ENCODE measurements at regions not wholly inside any gene's neighbourhood (a gene's known extent, or its start where the extent isn't known, plus 50 kb on each side); places are given as distances from the start of the nearest gene placed in this dataset.
"Not testable (repeated sequence)": the region's sequence is repeated elsewhere in the genome, so short reads cannot be mapped to it uniquely, and the experiment has no call there.

DNA sequence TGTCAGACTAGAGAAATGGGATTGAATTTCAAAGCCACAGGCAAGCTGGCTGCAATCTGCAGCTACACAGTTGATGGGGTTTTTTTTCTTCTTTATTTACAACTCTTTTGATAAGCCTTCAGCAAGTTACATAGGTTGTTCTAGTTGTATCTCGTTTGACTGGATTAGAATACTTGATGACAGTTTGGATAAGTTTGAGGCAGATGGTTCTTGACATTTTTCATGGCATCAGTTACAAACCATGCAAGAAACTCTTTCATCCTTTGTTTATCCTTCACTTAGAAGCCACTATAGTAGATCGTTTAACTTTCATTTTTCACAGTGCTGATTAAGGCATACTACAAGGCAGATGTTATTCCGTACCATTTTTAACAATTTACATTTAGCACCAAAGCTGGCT is 238.9 kb downstream of the TOX3 start:
- DNase-seq: peak in 1 of 2 experiments; percentile 3

DNA sequence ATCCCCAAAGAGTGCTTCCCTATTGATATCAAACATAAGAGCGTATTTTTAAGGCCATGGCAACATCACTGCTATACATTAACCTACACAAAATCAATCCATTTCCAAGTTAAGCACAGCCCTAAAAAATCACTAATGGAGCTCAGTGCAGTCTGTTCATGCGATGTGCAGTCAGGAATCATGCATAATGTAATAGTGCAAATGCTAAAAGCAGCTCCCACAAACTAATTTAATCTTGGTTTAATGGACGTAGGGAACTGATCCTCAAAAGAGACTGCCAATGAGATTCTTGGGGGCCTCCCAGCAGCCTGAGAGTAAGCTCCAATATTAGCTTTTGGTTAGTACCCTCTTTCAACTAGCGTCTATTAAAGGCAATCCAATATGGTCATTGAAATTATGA is 245.9 kb downstream of the TOX3 start:
- no peak for DNase-seq

DNA sequence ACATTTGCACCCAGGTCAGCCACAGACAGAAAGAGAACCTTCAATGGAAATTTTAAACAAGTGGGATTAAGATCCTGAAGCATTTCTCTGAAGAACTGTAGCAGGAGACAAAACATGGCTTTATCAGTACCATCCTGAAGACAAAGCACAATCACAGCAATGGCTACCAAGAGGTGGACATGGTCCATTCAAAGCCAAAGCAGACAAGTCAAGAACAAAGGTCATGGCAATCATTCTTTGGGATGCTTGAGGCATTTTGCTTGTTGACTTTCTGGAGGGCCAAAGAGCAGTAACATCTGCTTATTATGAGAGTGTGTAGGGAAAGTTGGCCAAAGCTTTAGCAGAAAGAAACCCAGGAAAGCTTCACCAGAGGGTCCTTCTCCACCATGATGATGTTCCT is 248.2 kb downstream of the TOX3 start:
- no peak for DNase-seq

DNA sequence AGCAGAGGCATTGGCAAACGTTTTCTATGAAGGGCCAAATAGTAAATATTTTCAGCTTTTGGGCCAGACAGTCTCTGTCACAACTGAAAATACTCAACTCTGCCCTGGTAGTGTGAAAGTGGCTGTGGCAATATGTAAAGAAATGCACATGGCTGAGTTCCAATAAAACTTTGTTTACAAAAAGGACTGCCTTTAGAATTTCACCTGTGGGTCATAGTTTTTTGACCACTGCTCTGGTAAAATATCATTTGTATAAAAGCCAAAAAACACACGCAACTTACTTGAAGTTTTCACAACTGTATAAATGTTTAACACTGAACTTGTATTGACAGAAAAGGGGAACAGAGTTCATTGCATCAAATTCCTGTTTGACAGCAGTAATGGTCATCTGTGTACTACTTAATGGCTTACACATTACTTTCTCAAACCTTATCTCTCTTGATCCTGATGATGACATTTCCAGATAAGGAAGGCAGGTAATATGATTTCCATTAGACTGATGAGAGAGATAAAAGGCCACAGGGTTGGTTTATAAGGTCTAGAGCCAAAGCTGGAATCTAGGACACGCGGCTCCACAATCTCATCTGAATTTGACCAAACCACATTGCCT is 250.1 kb downstream of the TOX3 start:
- DNase-seq: not testable (repeated sequence)

DNA sequence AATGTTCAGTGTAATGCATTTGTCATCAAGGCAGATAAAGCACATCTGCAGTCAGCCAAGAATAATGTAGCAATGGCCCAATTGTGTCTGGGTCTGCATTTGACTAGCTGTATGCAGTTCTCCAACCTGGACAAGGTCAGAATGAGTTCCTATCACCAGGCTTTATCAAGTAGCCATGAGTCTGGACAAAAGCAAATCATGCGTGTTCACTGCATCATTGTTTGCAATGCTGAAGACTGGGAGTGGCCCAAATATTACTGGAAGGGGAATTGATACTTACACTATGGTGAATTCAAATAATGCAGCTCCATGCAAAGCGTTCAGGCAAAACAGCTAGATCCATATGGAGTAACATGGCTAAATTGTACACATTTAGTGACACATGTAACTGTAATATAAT is 250.9 kb downstream of the TOX3 start:
- DNase-seq: peak; percentile 73 to 80

DNA sequence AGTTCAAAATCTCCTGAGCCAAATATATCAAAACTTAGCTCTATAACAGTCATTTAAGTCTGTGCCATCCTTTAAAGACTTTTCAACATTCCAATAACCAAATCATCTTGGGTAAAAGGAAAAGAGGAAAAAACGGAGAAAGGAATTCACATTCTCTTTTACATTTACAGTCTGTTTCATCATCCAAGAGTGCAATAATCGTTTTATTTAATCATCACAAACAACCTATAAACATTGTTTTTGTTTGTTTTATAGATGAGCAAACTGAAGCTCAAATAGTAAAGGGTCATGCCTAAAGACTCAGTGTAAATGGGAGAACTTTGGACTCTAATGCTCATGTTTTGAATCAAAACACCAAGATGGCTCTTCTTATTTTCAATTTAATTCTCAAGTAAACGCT is 252.3 kb downstream of the TOX3 start:
- no peak for DNase-seq

DNA sequence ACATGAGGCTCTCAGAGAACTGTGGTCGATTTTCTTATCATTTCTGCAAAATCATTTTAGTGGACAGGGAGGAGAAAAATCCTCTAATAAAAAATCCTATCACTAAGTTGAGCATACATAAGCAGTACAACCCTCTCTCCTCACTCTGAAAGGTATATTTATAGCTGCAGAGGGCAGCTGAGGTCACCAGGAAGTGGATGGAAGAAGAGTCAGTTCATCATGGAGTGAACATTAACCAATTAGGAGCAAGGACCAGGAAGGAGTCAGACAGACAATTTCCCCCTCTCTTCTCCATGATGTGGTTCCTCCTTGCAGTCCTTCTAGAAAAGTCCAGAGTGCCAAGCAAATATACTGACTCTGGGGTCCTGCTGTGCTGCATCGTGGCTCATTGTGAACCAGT is 253.7 kb downstream of the TOX3 start:
- DNase-seq: no peak

DNA sequence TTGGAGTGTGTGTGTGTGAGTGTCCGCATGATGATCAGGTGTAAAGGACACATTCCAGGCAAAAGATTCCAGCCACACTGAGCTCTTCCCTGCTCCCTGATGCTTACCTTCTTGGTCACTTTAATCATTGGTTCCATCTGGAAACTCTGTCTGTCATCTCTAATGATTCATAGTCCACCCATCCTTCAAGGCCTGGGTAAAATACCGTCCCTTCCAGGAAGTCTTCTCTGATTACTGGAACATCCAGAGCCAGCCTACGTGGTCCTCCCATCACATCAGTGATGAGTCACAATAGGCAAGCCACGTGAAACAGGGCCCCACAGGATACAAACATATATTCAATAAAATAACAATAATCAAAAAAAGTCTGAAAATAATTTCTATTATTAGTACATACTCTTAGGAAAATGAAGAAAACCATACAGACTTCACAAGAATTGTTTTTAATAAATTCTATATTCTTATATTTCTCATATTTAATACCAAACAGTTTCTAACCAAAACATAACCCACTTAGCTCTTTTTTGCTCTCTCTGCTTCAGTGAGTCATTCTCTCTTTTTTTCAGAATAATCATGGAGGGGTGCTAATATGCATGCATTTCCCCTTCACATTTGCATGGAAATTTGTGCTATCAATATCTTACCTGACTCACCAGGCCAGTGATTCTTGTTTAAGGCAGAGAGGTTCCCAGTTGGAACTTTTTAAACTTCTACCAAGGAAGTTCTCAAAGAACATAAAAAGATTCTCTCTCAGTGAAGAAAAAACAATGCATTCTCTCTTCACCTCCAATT is 263.2 kb downstream of the TOX3 start:
- DNase-seq: no peak

DNA sequence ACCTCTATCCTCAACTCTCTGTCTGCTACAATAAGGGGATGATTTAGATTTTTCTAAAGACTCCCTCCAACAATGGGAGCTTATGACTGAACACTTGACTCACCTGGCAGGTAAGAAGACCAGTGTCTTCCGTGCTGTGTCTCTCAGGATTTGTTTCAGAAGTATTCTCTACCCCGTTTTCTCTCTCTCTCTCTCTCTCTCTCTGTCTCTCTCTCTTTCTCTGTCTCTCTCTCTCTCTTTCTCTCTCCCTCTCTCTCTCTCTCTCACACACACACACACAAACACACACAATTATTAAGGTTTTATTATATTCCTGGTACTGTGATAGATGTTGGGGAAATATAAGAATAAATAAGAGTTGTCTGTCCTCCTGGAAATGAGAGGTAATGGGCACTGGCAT is 263.9 kb downstream of the TOX3 start:
- DNase-seq: no peak

DNA sequence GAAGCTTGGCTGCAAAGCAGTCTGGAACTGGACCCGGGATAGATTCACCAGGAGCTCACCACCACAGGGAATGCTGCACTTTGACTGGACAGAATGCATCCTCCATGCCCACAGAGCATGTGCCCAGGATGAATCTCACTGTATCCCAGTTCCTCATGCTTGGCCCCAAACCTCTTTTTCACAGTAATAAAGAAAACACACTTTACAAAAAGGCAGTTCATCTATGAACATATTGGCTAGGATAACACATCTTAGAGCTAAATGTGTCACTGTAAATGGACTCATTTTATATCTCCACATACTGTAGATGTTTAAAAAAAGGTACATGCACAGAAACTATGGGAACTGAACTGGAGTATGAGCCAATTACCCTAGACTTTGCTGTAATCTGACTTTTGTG is 266.9 kb downstream of the TOX3 start:
- DNase-seq: no peak

DNA sequence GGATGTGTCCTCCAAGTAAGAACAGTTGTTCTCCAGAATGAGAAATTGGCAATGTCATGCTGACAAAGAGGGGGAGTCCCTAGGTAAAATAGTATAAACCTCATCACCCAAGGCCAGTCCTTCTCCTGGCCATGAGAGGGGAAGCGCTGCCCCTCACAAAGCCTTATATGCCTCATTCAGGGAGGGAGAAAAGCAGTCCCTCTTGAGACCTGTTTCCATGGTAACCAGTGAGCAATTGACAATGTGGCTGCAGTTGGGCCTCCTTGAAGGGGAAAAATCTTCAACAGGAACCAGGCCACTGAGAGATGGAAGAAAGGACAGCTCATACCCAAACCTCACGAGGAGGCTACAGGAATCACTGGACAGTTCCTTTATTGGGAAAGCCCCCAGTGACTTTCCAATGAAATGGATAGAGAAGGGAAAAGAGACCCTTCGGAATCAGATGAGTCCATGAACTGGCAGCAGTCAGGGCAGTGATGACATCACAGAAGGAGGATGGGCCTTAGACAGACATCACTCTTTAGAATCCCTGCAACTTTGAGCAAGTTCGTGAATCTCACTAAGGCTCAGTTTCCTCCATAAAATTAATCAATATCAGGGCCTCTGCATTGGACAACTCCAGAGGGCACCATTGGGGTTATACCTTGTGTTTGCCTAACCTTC is 275.7 kb downstream of the TOX3 start:
- no peak for DNase-seq

DNA sequence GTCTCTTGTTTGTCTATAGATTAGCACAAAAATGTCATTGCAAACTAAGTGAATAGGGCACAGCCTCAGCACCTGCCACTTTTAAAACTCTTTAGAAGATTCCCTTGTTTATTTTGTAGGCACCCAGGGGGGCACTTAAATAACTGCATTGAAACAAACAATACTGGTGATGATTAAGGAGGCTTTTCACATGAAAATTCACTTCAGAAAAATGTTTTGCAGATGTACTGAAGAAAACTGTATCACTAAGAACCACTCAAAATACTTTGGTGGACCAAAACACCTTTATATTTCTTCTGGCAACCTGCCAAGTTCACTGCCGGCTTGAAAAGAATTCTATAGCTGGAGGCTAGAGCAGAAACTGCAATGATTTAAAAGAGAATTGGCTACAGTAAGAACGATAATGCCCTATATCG is 281.5 kb downstream of the TOX3 start:
- DNase-seq: peak in 1 of 2 experiments; percentile 3

DNA sequence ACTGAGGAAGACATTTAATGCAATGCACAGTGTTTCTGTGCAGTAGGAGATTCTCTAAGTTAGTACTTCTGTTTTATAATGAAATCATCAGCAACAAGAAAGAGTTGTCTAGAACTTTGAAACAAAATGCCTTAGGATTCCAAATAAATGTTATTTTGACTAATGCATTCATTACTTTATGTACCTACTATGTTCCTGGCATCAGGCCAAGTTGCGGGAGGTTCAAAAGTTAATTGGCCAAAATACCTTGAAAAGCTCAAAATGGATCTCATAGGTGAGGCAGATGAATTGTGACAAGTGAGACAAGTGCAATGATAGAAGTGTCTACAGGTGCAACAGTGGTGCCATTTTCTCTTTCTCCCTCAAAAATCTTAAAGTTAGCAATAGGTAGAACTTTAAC is 289.4 kb downstream of the TOX3 start:
- no peak for DNase-seq

DNA sequence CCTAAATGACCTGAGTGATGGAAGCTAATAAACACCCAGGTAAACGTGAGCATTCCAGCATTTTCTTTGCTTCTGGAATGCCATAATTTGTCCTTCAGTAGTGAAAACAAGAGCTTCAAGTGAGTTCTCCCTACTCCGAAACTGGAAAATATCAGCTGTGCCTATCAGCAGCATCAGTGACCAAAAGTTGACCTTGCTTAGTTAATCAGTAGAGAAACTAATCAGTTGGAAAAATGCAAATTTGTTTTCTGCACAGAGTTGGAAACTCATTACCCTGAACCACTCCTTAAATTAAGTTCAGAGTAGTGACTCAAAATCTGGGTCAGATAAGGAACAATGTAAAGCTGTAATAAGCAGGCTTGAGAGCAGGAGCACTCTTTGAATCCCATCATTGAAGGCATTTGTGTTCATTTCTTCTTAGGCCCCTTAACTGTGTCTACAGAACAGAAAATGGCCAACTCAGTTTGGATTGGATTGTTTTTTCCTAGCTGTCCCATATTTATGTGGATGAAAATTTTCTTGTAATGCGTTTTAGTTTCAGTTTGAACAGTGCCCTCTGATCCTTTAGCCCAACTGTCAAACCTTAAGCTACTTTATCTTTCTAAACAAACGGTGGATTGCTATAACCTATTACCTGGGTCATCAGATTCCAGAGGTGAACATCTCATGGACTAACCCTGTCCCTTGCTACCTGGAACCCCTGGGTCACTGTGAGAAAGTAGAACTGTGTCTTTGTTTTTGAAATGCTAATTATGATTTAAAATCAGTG is 290.4 kb downstream of the TOX3 start:
- no peak for DNase-seq

DNA sequence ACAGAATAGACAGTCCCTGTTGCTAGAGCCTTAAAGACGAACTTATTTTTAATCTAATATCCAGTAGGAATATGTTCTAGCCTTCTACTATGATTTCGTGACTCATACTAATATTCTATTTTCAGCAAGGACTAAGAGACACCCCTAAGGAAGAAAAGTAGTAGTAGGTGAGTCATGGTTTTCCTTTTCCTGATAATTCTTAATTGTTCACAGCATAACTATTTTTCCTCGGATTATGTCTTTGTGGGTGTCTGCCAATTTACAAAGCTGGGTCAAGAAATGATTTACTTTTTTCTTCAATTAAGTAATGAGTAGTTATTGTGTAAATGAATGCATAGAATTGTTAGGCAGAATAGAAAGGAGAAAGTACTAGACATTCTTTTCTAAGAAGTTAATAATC is 292.2 kb downstream of the TOX3 start:
- no peak for DNase-seq

DNA sequence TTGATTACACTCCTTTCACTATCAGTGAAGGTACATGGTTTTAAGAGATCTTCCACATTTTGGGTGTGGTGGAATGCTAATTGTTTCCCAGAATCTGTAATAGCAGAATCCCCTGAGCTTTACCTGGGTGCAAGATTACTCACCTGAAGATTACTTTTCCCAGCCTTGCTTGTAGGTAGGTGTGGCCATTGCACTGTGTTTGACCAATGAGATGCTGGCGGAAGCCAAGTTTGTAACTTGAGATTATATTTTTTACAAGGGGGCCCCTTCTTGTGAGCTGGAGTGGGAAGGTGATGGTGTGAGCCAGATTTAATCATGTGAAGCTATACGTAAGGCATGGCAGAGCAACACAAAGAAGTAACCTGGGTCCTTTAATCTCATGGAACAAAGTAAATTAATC is 294.3 kb downstream of the TOX3 start:
- DNase-seq: no peak

DNA sequence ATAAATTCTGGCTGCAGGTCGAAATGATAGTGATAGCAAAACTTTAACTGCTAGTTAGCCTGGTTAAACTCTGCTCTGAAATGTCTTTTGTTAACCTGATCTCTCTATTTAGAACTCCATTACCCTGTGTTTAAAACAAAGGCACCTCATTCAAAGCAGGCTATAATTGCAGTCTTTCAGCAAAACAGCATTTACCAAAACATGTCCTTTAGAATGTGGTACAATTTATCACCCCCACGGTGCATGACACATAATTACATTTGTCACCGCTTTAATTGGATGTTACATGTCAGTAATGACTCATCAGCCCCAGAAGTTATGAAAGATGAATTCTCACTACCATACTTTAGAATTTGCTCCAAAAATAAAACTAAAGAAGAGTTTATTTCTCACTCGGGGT is 295.4 kb downstream of the TOX3 start:
- DNase-seq: no peak

DNA sequence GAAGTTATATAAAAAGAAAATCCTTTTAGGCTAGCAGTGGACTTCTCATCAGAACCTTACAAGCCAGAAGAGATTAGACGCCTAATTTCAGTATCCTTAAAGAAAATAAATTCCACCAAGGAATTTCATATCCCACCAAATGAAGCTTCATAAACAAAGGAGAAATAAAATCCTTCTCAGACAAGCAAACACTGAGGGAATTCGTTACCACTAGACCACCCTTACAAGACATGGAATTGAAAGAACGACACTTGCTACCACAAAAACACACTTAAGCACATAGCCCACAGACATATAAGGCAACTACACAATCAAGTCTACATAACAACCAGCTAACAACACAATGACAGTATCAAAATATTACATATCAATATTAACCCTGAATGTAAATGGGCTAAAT is 299.2 kb downstream of the TOX3 start:
- DNase-seq: no peak

DNA sequence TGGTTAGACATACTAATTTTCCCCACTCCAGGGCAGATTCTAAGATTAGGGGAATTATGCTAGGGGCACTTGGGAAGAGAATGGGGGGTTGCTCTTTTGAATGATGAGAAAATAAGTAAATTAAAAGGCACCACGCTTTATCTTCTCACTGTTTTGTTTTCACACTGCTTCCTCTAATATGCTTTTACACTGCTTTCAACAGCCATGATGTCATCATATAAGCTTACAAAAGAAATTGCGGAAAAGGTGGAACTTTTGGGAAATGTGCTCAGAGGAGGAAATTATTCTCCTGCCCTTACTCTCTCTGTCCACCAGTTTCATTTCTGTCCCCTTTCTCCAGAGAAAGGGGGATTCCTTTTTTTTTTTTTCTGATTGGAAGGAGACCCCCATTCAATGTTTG is 308.2 kb downstream of the TOX3 start:
- no peak for DNase-seq

DNA sequence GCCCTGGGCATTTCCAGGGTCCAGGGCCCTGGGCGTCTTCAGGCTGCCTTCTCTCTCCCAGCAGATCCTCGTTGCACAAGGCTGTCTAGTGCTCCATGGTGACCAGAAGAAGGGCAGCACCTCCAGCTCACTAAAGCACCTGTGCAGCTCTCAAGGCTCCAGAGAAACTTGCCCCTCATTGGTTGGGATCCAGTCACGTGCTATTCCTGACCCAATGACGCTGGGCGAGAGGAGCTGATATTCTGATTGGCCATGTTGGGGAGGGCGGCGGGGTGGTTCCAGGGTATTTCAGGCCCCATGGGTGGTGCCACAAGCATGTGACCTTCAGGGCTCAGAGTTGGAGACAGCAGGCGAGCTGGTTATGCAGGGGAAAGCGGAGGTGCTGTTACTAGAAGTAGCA is 309.1 kb downstream of the TOX3 start:
- no peak for DNase-seq

DNA sequence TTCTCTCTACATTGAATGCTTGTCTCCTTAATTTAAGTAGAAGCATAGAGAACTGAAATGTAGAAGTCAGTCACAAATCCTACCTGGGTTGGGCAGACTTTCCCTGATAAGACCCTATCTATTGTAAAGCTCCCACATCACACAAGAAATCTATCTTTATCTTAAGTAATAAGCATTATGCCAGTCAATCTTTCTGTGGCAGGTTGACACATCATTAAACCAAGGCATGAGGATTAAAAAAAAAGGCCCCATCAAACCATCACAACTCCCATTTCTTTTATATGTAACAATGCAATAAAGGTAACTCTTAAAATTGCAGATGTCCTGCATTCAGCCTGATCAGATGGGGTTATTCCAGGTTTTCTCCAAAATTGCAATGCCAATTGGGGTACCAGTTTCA is 311.8 kb downstream of the TOX3 start:
- no peak for DNase-seq

DNA sequence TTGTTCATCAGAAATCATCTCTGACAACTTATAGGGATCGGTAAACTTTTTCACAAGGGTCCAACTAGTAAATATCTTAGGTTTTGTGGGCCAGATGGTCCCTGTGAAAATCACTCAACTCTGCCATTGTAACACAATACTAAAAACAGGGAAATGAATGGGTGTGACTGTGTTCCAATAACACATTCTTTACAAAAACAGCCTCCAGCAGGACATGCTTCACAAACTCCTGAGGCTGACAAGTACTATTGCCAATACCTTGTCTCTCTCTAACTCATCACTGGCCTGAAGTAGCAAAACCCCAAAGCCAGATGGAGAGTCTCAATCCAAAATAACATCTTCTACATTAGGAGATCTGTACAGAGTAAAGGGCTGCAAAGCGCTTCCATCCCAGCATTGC is 312.3 kb downstream of the TOX3 start:
- DNase-seq: no peak

DNA sequence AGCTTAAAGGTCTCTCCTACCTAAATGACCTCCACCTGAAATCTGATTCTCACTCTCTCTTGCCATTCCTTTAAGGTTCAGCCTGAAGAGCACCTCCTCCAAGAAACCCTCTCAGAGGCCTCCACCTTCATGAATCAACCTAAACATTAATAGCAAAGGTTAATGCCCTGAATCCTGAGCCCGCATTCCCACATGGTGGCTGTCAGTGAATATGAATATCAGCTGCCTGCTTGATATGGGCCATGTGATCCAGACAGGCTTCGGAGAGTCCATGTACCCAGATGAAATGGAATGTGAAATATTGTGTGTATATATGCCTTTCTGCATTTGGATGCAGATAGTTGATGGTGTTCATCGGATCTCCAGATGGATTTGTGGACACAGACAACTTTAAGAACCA is 317.5 kb downstream of the TOX3 start:
- no peak for DNase-seq

DNA sequence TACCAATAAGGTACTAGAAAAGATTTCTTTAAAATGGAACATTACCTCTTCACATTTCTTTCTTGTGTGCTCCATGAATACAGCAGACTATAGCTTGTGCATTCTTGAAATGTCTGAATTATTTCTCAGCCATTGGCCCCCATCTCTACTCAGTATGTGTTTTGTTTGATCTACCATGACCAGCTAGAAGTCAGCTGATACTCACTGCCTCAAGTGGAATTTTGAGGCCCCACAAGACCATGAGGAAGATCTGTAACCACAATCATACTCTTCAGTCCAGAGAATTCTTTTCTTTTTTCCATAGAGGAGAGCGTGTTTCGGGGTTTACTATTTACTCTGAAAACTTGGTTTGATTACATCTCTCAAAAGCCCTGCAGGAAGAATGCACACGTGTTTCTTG is 319.1 kb downstream of the TOX3 start:
- no peak for DNase-seq

All from NCI-H526 (cell line).